NB4 (cell line): ENCODE measurements at regions not wholly inside any gene's neighbourhood (a gene's known extent, or its start where the extent isn't known, plus 50 kb on each side); places are given as distances from the start of the nearest gene placed in this dataset.

Experiments used
- POLR2A ChIP-seq: IDR thresholded peaks from 2 replicates; pipeline ENCODE4 v1.6.1; 2011; ENCODE audit warnings: mild to moderate bottlenecking; ENCODE audit not compliant: insufficient read length; ENCODE audit errors: extremely low read depth
- TF ChIP-seq, protein P1 (sequence below): IDR thresholded peaks from 2 replicates; pipeline ENCODE4 v1.6.1; 2011; ENCODE audit warnings: low read depth, low read length
- TF ChIP-seq, protein P2 (sequence below): IDR thresholded peaks from one replicate; pipeline ENCODE4 v1.5.1; 2012; ENCODE audit warnings: low read depth, low read length

DNA sequence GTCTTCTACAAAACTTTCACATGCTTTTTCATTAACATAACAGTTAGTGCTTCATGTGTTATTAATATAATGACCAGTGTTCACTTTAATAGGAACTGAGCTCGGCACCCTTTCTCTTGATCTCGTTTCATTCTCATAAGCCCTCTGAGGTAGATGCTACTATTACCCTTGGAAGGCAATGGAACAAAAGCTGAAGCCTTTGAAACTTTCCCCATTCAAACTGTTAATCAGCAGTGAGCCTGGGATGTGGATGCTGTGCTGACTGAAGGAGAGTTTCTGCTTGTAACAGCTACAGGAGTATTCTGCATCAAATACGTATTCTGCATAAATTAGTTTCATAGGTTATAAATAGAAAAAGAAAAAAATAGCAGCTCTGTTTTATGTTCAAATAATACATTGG is 904.0 kb upstream of the CDH2 start:
- TF ChIP-seq, protein P1, sequence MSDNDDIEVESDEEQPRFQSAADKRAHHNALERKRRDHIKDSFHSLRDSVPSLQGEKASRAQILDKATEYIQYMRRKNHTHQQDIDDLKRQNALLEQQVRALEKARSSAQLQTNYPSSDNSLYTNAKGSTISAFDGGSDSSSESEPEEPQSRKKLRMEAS, result no peak
- TF ChIP-seq, protein P2, sequence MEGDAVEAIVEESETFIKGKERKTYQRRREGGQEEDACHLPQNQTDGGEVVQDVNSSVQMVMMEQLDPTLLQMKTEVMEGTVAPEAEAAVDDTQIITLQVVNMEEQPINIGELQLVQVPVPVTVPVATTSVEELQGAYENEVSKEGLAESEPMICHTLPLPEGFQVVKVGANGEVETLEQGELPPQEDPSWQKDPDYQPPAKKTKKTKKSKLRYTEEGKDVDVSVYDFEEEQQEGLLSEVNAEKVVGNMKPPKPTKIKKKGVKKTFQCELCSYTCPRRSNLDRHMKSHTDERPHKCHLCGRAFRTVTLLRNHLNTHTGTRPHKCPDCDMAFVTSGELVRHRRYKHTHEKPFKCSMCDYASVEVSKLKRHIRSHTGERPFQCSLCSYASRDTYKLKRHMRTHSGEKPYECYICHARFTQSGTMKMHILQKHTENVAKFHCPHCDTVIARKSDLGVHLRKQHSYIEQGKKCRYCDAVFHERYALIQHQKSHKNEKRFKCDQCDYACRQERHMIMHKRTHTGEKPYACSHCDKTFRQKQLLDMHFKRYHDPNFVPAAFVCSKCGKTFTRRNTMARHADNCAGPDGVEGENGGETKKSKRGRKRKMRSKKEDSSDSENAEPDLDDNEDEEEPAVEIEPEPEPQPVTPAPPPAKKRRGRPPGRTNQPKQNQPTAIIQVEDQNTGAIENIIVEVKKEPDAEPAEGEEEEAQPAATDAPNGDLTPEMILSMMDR, result no peak
- TF ChIP-seq POLR2A, result no peak
